Ascending aorta (tissue), 2 donors: ENCODE measurements at regions not wholly inside any gene's neighbourhood (a gene's known extent, or its start where the extent isn't known, plus 50 kb on each side); places are given as distances from the start of the nearest gene placed in this dataset.
"Not testable (repeated sequence)": the region's sequence is repeated elsewhere in the genome, so short reads cannot be mapped to it uniquely, and the experiment has no call there.

Experiments
- DNase-seq, 2 donors: peaks; one replicate each; pipeline ENCODE4 v3.0.0-alpha.2; 2019; ENCODE audit warnings: low spot score in 2 of 2
- H3K27ac ChIP-seq, 2 donors: fragments of 200-600 bp; sonication (generic); one replicate each; pipeline ENCODE4 v1.5.1; 2016 to 2017; ENCODE audit warnings: mild to moderate bottlenecking in 1 of 2
- H3K27me3 ChIP-seq: fragments of 200-600 bp; sonication (generic); one replicate; pipeline ENCODE4 v1.5.1; 2017
- H3K36me3 ChIP-seq, 2 donors: fragments of 200-600 bp; sonication (generic); one replicate each; pipeline ENCODE4 v1.5.1; 2016
- H3K4me1 ChIP-seq, 2 donors: fragments of 200-600 bp; sonication (generic); one replicate each; pipeline ENCODE4 v1.5.1; 2016 to 2017; ENCODE audit warnings: mild to moderate bottlenecking in 1 of 2
- H3K4me3 ChIP-seq, 2 donors: fragments of 200-600 bp; sonication (generic); one replicate each; pipeline ENCODE4 v1.5.1; 2016 to 2017; ENCODE audit warnings: mild to moderate bottlenecking in 1 of 2
- H3K9me3 ChIP-seq, 2 donors: fragments of 200-600 bp; sonication (generic); one replicate each; pipeline ENCODE4 v1.5.1; 2016
- CTCF ChIP-seq, 3 experiments: fragments of 200-600 bp in 2 of 3; fragments of 450-650 bp in 1 of 3; sonication (generic) in 2 of 3; IDR thresholded peaks; one replicate each; pipeline ENCODE4 v1.5.1; 2016 to 2019; ENCODE audit warnings: antibody characterized with exemption in 3 of 3, mild to moderate bottlenecking in 1 of 3, moderate library complexity in 1 of 3
- intact Hi-C: fragments of 100-400 bp; cut with DNase I; formaldehyde crosslinking; loops from one replicate; pipeline ENCODE4 v1.15.1; 2023

- H3K4me3 ChIP-seq, result no peak overlapping the region
- TF ChIP-seq CTCF (IDR thresholded peaks at IDR 0.05), result no peak
- DNase-seq, result no peak
- no peaks in the 10 kb centered on the region for H3K27me3 ChIP-seq
- H3K4me1 ChIP-seq, result no peaks in the 10 kb centered on the region
- no peaks in the 10 kb centered on the region for H3K9me3 ChIP-seq
- no peaks in the 10 kb centered on the region for H3K36me3 ChIP-seq
- intact Hi-C loops, result no loop called here
- no peak overlapping the region for H3K27ac ChIP-seq
Observed at GRCh38 chr15:95148183-95148582, 916.8 kb downstream of the MCTP2 start.

- H3K27ac ChIP-seq, result no peak overlapping the region
- no peaks in the 10 kb centered on the region for H3K27me3 ChIP-seq
- no peak for DNase-seq
- no peaks in the 10 kb centered on the region for H3K36me3 ChIP-seq
- no peak overlapping the region for H3K4me3 ChIP-seq
- intact Hi-C loops, result no loop called here
- TF ChIP-seq CTCF (IDR thresholded peaks at IDR 0.05), result no peak
- H3K9me3 ChIP-seq, result no peaks in the 10 kb centered on the region
- no peaks in the 10 kb centered on the region for H3K4me1 ChIP-seq
Observed at GRCh38 chr15:95149036-95149435, 917.7 kb downstream of the MCTP2 start.

GRCh38 chr15:95149771-95150170 lies 918.4 kb downstream of the MCTP2 start:
- no peak for DNase-seq
- TF ChIP-seq CTCF (IDR thresholded peaks at IDR 0.05), result no peak
- no peak overlapping the region for H3K27ac ChIP-seq
- no peak overlapping the region for H3K4me3 ChIP-seq
- intact Hi-C loops, result no loop called here
- H3K4me1 ChIP-seq, result no peaks in the 10 kb centered on the region
- H3K9me3 ChIP-seq, result no peaks in the 10 kb centered on the region
- no peaks in the 10 kb centered on the region for H3K36me3 ChIP-seq
- H3K27me3 ChIP-seq, result no peaks in the 10 kb centered on the region

- Histone ChIP-seq H3K36me3 (no peaks in the 10 kb centered on the region), H3K4me1 (no peaks in the 10 kb centered on the region), H3K9me3 (no peaks in the 10 kb centered on the region), H3K27ac (no peak overlapping the region), H3K27me3 (no peaks in the 10 kb centered on the region), H3K4me3 (no peak overlapping the region)
- no peak for DNase-seq
- no peak for TF ChIP-seq CTCF (IDR thresholded peaks at IDR 0.05)
- intact Hi-C loops, result no loop called here
Observed at GRCh38 chr15:95150466-95150865, 919.1 kb downstream of the MCTP2 start.

GRCh38 chr15:95152741-95153140 lies 921.4 kb downstream of the MCTP2 start:
- no peaks in the 10 kb centered on the region for H3K27me3 ChIP-seq
- intact Hi-C loops, result no loop called here
- TF ChIP-seq CTCF (IDR thresholded peaks at IDR 0.05), result no peak
- H3K27ac ChIP-seq, result no peak overlapping the region
- no peak overlapping the region for H3K4me3 ChIP-seq
- no peaks in the 10 kb centered on the region for H3K36me3 ChIP-seq
- no peaks in the 10 kb centered on the region for H3K9me3 ChIP-seq
- no peaks in the 10 kb centered on the region for H3K4me1 ChIP-seq
- DNase-seq, result no peak

- DNase-seq, H3K27me3 ChIP-seq, H3K36me3 ChIP-seq, H3K4me1 ChIP-seq, intact Hi-C loops, H3K27ac ChIP-seq, H3K4me3 ChIP-seq, H3K9me3 ChIP-seq: not testable (repeated sequence)
Observed at GRCh38 chr15:95153201-95153600, 921.8 kb downstream of the MCTP2 start.
